Ishikawa (cell line): ENCODE measurements at regions not wholly inside any gene's neighbourhood (a gene's known extent, or its start where the extent isn't known, plus 50 kb on each side); places are given as distances from the start of the nearest gene placed in this dataset.

Experiments
- CEBPB ChIP-seq: IDR thresholded peaks from 2 replicates; pipeline ENCODE4 v1.6.1; 2012
- CREB1 ChIP-seq: IDR thresholded peaks from 2 replicates; pipeline ENCODE4 v1.6.1; 2012; ENCODE audit warnings: low read depth
- EGR1 ChIP-seq: IDR thresholded peaks from 2 replicates; pipeline ENCODE4 v1.6.1; 2012
- EP300 ChIP-seq: IDR thresholded peaks from 2 replicates; pipeline ENCODE4 v1.6.1; 2012; ENCODE audit warnings: borderline replicate concordance
- FOXM1 ChIP-seq: IDR thresholded peaks from 2 replicates; pipeline ENCODE4 v1.6.1; 2012; ENCODE audit warnings: low read depth, borderline replicate concordance
- NFIC ChIP-seq: IDR thresholded peaks from 2 replicates; pipeline ENCODE4 v1.6.1; 2012
- RAD21 ChIP-seq: IDR thresholded peaks from 2 replicates; pipeline ENCODE4 v1.6.1; 2012; ENCODE audit warnings: low read depth
- TAF1 ChIP-seq: IDR thresholded peaks from 2 replicates; pipeline ENCODE4 v1.6.1; 2012; ENCODE audit warnings: low read depth, mild to moderate bottlenecking
- TCF12 ChIP-seq: IDR thresholded peaks from 2 replicates; pipeline ENCODE4 v1.6.1; 2012; ENCODE audit warnings: low read depth
- TEAD4 ChIP-seq: IDR thresholded peaks from 2 replicates; pipeline ENCODE4 v1.6.1; 2012
- YY1 ChIP-seq: IDR thresholded peaks from 2 replicates; pipeline ENCODE4 v1.6.1; 2012; ENCODE audit warnings: low read depth
- ZBTB7A ChIP-seq: IDR thresholded peaks from 2 replicates; pipeline ENCODE4 v1.6.1; 2012; ENCODE audit warnings: low read depth
- TF ChIP-seq, protein P1 (sequence below): IDR thresholded peaks from 2 replicates; pipeline ENCODE4 v1.6.1; 2012
- TF ChIP-seq, protein P2 (sequence below): IDR thresholded peaks from 2 replicates; pipeline ENCODE4 v1.6.1; 2012; ENCODE audit warnings: low read depth, mild to moderate bottlenecking
- TF ChIP-seq, protein P3 (sequence below): IDR thresholded peaks from 2 replicates; pipeline ENCODE4 v1.6.1; 2012

DNA sequence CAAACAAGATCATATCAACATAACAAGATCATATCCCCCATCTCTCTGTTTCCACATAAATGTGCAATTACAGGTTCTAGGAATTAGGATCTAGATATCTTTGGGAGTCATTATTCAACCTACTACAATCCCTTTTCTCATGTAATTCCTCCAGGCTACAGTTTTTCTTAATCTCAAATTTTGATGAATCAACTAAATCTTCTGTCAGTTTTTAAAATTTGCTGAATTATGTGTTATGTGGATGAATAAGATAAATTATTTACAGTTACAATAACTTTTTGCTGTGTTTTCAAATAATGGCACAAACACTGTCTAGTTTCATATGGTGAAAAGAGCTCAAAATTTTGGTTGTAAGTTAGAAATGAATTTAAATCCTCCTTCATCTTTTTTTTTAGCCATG, 405.8 kb downstream of the FAM170A start:
- TF ChIP-seq YY1, result no peak
- no peak for TF ChIP-seq RAD21
- TF ChIP-seq, protein P1, sequence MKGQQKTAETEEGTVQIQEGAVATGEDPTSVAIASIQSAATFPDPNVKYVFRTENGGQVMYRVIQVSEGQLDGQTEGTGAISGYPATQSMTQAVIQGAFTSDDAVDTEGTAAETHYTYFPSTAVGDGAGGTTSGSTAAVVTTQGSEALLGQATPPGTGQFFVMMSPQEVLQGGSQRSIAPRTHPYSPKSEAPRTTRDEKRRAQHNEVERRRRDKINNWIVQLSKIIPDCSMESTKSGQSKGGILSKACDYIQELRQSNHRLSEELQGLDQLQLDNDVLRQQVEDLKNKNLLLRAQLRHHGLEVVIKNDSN, result no peak

DNA sequence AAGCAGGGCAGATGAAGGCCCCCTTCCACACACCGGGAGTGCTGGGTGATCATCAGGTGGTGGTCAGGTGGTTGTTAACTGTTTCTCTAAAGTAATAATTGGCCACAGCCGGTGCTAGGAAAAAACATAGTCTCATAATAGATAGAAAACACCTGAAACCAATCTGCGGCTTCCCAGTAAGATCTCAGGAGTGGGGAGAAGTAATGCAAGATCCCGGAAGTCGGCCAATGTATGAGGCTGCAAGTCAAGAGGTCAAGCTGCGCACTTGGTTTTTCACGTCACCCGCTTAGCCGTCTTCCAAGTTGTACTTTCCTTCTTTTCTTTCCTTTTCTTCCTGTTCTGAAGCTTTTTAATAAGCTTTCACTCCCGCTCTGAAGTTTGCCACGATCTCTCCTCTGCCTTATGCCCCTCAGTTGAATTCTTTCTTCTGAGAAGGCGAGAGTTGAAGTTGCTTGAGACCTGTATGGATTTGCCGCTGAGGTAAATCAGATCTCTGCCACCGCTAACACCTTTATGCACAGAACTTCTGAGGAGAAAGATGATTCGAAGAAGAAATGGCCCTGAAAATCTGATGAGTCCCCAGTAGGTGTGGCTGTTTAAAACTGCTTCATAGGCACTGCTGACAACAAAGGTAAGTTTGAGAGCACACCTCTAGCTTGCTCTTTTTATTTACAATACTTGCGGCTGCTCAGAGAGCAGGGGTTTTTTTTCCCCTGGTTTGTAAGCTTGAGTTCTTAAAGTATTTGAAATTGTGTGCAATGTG, 406.6 kb downstream of the FAM170A start:
- TF ChIP-seq ZBTB7A, result no peak
- no peak for TF ChIP-seq EGR1
- TF ChIP-seq, protein P1, result no peak
- TF ChIP-seq FOXM1, result no peak
- TF ChIP-seq, protein P2, sequence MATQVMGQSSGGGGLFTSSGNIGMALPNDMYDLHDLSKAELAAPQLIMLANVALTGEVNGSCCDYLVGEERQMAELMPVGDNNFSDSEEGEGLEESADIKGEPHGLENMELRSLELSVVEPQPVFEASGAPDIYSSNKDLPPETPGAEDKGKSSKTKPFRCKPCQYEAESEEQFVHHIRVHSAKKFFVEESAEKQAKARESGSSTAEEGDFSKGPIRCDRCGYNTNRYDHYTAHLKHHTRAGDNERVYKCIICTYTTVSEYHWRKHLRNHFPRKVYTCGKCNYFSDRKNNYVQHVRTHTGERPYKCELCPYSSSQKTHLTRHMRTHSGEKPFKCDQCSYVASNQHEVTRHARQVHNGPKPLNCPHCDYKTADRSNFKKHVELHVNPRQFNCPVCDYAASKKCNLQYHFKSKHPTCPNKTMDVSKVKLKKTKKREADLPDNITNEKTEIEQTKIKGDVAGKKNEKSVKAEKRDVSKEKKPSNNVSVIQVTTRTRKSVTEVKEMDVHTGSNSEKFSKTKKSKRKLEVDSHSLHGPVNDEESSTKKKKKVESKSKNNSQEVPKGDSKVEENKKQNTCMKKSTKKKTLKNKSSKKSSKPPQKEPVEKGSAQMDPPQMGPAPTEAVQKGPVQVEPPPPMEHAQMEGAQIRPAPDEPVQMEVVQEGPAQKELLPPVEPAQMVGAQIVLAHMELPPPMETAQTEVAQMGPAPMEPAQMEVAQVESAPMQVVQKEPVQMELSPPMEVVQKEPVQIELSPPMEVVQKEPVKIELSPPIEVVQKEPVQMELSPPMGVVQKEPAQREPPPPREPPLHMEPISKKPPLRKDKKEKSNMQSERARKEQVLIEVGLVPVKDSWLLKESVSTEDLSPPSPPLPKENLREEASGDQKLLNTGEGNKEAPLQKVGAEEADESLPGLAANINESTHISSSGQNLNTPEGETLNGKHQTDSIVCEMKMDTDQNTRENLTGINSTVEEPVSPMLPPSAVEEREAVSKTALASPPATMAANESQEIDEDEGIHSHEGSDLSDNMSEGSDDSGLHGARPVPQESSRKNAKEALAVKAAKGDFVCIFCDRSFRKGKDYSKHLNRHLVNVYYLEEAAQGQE, result no peak
- no peak for TF ChIP-seq EP300
- TF ChIP-seq, protein P3, sequence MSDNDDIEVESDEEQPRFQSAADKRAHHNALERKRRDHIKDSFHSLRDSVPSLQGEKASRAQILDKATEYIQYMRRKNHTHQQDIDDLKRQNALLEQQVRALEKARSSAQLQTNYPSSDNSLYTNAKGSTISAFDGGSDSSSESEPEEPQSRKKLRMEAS, result no peak
- no peak for TF ChIP-seq CEBPB
- no peak for TF ChIP-seq TCF12
- TF ChIP-seq CREB1, result no peak
- TF ChIP-seq RAD21, result no peak
- no peak for TF ChIP-seq TEAD4
- no peak for TF ChIP-seq TAF1

DNA sequence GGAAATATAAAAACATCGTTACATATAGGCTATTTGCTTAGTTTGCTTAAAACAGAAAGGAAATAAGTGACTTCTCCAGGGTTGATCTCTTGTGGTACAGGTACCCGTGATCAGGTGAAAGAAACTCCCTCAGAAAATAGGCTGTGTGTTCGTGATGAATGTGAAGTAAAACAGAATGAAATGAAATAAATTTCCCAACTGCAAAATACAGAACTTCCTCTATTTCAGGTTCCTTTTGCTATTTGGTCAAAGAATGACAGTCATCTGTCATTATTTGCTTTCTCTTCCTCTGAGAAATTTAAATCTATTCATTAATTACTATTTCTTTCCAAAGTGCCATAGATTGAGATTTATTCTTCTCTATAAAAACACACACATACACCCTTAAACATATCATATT, 408.1 kb downstream of the FAM170A start:
- TF ChIP-seq FOXM1, result no peak

DNA sequence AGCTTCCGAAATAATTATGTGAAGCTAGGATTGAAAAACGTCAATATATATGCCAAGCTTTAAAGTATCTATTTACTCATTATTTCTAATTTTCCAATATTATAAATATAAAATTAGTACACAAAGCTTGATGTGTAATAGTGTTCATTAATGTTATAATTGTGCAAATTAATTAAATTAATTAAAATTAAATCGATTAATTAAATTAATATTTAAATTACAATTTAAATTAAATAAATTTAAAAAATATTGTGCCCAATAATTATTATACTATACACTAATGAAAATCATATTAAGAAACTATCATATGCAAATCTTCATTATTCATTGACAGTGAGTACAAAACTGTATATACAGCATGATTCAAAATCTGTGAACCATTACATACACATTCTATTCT, 409.8 kb downstream of the FAM170A start:
- TF ChIP-seq RAD21, result no peak
- no peak for TF ChIP-seq ZBTB7A
- TF ChIP-seq, protein P3, result no peak
- TF ChIP-seq CREB1, result no peak
- TF ChIP-seq TAF1, result no peak
- no peak for TF ChIP-seq TEAD4

DNA sequence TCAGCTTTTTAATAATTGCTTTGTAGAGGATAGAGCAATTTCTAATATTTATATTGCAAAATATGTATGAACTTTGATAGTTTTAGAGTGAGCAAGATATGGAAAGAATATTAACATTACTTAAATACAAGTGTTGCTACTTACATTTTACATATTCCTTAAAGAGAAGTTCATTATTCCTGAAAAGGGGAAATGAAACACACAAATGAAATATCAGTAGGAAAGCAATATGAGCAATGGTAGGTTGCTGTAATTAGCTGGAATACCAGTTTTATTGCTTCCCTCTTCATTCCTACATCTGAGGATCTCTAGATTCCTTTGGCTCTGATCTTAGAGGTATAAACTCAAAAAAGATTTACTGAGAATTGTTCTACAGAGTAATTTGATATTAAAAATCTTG, 414.1 kb downstream of the FAM170A start:
- no peak for TF ChIP-seq ZBTB7A
- TF ChIP-seq, protein P2, result no peak
- no peak for TF ChIP-seq CREB1
- TF ChIP-seq EGR1, result no peak
- TF ChIP-seq TEAD4, result no peak
- no peak for TF ChIP-seq CEBPB
- no peak for TF ChIP-seq YY1
- no peak for TF ChIP-seq TAF1

DNA sequence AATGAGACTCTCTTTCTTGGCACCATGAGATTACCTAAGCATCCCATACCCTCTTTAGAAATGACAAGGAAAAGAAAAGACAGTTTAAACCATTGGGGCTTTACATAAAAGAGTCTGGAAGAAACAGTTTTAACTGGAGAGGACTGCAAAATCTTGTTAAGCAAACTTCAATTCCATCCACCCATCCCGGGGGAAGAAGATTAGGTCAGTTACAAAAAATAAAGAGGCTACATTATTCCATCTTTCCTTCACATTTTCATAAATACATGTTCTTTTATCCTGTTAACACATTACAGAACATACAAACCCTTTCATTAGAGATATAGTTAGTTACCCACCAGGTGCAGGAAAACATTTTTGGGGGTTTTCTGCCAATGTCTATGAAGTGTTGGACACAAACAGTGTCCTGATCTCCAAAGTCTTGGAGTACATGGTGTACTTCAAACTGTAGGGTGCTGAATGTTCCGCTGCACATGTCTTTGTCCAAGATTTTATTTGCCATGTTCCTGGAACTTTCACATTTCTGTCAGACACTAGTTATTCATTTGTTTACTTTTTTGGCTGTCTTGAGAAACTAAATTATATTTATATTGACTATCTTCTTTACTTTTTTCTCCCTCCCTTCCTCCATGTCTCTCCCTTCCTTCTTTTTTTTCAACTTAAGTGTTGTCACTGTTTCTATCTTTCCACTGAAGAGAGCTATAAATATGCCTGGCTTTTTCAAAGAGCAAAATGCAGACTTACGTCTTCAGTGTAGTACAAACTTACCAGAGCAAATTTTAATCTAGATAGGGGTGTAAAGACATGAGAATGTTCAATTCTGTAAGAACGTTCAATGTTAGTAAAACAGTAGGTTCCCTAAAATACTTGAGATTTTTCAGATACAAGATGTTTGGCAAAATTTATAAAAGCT, 410.9 kb upstream of the PRR16 start:
- TF ChIP-seq TEAD4 (no peak), ZBTB7A (no peak), EP300 (no peak)

DNA sequence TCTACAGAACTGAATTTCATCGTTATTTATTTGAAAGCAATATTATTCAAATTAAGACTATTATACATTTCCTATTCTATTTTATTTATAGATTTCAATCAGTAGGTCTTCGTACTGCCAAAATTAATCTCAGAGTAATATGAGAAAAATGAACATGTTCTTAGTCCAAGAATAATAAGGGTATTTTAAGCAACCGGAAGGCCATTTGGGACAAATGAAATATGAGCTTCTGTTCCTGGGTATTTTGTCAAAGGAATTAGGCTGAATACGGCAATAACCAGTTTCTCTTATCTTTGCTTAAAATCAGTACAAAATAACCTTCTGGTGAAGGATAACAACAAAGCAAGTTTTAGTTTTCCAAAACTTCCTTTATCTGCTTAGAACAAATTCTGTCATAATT, 410.3 kb upstream of the PRR16 start:
- TF ChIP-seq TAF1, result no peak
- no peak for TF ChIP-seq TEAD4
- TF ChIP-seq EP300, result no peak
- no peak for TF ChIP-seq NFIC
- no peak for TF ChIP-seq CREB1
- TF ChIP-seq CEBPB, result no peak
- no peak for TF ChIP-seq ZBTB7A
- TF ChIP-seq YY1, result no peak
- TF ChIP-seq, protein P2, result no peak
- TF ChIP-seq, protein P3, result no peak
- no peak for TF ChIP-seq FOXM1
- no peak for TF ChIP-seq RAD21
